NCI-H146 (cell line): ENCODE measurements at regions not wholly inside any gene's neighbourhood (a gene's known extent, or its start where the extent isn't known, plus 50 kb on each side); places are given as distances from the start of the nearest gene placed in this dataset.

Experiments used
- DNase-seq: peaks from one replicate; lab custom pipeline; 2025; lab: John Stamatoyannopoulos, UW

DNA sequence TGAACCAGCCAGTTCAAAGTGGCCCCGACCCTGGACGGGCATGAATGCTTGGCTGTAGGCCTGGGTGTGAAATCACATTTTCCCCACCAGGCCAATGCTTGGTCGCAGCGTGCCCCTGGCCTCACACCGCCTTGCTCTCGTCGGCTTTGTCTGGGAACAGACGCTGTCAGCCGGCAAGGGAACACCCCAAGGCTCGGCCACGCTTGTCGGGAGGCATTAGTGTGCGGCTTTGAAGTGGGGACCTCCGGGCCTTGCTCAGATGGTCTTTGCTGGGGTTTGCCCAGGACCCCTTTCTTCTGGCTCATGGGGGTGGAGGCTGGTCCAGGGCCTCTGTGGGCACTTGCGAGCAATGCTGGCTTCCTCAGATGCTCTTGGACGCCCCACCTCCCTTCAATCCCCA is 79.1 kb downstream of the INHBB start:
- DNase-seq = no peak

DNA sequence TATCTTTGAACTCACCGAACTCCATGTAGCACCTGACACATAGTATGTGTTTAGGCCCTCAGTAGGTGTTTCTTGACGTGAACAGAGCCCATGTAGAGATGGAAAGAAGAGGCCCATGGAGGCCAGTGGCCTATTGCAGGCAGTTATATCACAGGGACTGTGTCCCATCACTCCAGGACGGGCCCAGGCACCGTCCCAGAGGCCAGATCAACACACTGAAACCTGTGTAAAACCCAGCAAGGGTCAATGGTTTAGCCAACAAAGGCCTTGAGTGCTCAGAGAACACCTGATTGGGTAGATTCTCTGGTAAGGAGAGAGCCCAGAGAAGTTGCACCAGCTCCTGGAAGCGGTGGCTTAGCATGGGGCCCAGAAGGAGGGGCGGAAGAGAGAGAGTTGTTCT is 82.8 kb downstream of the INHBB start:
- DNase-seq = no peak

DNA sequence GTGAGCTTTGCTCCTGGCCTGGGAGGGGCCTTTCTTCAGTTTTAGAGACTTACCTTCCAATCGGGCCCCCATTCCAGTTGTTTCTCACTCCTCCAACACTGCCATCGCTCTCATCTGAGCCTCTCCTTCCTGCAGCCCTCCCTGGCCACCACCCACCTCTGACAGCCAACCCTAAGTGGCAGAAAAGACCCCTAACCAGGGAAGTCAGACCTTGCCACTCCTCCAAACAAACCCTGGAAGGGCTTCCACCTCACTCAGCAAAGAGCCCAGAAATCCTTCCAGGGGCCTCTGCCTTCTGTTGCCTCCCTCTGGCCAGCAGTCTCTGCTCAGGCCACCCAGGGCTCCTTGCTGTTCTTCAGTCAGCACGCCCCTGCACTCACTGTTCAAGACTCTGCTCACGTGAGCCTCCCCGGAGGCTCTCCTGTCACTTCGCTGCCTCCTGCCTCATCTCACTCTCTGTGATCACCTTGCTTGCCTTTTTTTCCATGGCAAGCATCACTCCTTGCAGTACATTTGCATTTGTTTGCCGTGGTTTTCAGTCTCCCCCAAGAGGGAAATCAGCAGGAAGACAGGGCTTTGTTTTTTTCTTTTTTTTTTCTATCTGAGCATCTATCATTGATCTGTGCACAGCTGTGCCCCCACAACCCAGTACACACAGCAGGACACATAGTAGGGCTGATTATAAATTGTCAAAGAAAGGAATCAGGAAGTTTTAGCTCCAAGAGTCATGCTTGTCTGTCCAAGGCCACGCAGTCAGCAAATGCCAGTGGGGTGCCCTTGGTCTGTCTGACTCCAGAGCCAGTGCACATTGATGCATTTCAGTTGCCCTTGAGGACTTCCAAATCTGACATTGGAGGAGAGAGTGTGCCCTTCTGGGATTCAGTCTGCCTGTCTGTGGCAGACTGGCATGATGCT is 83.9 kb downstream of the INHBB start:
- DNase-seq = no peak

DNA sequence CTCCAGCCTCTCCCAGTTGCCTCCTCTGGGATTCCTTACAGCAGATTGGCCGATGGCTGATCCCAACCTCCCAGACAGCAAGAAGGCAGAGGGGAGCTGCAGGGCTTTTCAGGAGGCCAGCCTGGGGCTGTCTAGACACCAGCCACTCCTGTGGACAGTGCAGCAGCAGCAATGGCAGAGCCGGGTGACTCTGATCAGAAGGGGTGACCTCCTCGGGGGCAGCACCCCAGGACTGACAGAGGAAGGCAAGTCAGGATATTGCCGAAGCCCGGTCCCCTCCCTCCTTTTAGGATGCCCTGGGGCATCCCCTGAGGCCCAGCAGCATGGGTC is 84.5 kb downstream of the INHBB start:
- no peak for DNase-seq

- DNase-seq = no peak
Observed at GRCh38 chr2:120430957-120431356, 85.0 kb downstream of the INHBB start.

DNA sequence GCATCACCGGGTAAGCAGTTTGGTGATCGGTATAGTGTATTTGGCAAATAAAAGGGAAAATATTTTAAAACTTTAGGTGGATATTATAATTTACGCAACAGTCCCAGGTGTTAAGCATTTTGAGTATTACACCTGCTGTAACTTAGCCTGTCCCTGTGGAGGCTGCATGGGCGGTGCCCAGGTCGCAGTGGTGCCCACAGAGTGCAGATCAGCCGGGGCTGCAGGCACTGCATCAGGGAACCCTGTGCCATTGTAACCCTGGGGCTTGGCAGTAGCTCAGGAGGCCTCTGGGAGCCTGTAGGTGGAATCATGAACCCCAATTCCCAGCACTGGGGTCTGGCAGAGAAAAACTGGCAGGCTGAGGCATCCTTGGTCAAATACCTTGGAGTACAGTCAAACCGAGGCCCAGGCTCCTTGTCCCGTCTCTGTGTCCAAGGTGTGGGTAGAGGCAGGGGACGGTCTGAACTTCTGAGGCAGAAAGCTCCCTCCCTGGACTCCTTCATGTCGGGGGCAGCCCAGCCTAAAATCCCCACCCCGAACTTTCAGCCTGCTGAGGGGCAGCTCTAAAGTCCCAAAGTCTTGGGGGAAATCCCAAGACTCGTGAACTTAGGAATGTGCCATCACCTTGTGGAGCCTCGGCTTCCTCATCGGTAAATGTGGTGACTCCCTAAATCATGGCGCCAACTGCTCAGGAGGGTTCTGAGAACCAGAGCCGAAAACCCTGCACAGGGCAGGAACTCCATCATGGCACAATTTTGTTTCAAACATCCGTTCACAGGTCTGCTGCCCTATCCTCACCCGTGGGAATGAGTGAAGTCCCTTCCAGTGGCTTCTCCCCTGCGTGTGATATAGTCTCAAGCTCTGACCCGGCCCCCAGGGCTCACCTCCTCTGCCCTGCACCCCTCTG is 85.7 kb downstream of the INHBB start:
- DNase-seq = no peak

- no peak for DNase-seq
Observed at GRCh38 chr2:120432293-120432975, 86.5 kb downstream of the INHBB start.

DNA sequence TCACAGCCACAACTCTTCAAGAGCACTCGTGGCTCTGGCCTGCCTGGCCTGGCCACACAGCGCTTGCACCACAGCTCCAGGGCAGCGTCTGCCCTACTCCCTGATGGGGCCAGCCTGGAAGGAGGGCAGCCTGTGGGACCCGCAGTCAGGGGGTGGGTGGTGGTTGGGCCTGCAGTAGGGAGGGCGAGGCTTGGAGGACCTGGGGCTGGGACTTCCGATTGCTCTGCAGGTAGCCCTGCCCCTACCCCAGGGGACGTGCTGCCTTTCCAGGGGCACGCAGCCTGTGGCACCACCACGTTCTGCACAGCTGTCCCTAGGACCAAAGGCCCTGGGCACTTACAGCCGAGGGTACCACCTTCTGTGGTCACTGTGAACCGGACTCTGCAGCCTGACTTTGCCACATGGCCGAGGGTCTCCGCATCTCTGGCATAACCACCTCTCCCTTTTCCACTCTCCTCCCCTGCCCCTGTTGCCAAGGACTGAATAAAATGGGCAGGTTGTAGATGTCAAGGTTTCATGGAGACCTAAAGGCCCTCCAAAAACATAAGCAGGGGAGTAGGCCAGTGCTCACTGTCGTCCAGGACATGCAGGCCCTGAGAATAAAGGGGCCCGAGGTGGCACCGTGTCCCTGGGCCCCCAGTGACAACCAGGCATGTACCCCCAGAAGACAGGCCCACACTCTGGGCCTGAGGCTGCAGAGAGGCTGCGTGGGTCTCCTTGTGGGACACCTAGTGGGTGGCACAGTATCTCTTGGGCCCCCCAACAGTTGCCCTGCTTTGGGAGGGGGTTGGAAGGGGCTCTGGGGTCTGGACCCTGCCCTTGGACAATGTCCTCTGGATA is 87.3 kb downstream of the INHBB start:
- DNase-seq = no peak

DNA sequence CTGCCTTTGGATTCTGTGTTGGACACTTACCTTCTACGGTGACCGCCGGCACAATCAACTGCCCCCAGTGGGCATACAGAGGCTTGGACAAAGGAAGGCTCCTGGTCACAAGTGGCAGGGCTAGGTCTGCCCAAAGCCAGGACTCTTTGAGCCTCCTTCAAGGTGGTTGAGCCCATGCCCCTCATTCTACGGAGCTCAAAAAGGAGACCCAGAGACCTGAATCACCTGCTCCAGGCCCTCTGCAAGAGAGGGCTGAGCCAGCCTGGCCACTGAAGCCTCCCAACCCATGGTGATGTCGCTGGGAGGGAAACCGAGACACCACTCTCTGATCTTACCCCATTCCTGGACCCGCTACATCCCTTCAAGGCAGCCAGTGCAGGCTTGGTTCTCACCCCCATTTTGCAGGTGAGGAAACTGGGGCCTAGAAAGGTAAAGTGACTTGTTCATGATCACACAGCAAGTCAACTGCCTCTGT is 87.9 kb downstream of the INHBB start:
- no peak for DNase-seq

- DNase-seq = no peak
Observed at GRCh38 chr2:120434492-120435308, 88.8 kb downstream of the INHBB start.

DNA sequence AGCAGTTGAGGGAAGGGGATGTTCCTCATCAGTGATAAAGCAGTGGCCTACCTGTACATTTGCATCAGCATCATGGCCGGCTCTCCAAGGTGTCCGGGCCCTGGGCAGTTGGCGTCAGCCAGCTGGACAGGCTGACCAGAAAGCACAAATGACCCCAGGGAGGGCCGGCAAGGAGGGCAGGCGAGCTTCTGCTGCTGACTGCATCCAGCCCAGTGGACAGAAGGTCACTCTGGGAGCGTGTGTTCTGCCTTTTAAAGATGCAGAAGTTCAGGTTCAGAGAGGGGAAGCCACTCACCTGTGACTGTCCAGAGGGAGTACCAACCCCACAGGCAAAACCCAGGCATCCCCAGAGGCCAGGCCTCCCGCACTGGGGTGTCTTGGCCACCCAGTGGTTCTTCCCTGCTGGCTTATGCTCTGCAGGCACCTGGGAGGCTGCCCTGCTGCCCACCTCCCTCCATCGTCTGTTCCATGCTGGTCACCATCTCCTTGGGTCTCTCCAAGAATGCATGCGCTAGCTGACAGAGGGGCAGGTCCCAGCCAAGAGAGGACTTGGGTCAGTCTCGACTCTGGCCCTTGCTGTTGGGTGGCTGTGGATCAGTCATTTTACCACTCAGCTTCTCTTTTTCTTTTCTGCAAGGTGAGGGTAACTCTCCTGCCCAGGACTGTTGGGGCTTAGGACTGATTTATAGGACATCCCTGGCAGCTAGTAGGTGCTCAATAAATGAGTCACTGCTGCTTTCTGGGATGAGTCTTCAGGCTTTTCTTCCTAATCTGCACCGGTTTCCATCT is 89.9 kb downstream of the INHBB start:
- DNase-seq = no peak

- DNase-seq = no peak
Observed at GRCh38 chr2:120436460-120436739, 90.5 kb downstream of the INHBB start.

GRCh38 chr2:120436885-120437603 is 91.1 kb downstream of the INHBB start:
- DNase-seq = no peak

- no peak for DNase-seq
Observed at GRCh38 chr2:120437604-120438000, 91.7 kb downstream of the INHBB start.

GRCh38 chr2:120438301-120439066 is 92.5 kb downstream of the INHBB start:
- no peak for DNase-seq

- DNase-seq = no peak
Observed at GRCh38 chr2:120439067-120439368, 93.1 kb downstream of the INHBB start.

DNA sequence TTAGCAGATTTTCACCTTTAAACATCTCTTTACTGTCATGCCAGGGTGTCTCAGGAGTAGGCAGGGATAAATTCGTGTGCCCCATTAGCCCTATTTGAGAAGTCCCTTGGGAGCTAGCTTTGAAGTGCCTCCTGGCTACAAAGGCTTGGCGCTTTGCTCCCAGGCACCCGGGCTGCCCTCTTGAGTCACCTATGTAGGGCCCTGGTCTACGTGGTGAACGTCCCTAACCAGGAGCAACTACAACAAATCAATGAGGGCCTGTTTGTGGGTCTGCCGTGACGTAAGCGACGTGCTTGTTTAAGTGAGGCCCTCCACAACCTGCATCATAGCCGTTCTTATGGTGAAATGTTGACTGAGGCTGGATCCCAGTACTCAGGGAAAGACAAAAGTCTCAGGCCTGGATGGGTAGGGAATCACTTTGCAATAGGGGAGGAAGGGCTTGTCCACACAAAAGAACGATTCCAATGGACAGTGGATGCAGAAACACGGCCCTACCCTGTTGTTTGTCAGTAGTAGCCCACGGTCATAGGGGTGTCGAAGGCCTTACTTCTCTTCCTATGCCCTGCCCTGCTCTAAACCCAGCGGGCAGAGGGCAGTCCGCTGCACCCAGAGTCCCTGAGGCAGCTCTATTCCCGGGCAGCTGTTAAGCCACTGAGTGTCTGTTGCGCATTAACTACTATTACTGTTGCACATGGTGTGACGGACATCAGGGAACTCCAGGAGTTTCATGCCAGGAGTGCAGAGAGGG is 93.9 kb downstream of the INHBB start:
- DNase-seq = no peak
